KMS-11 (cell line): ENCODE measurements at regions not wholly inside any gene's neighbourhood (a gene's known extent, or its start where the extent isn't known, plus 50 kb on each side); places are given as distances from the start of the nearest gene placed in this dataset.

Experiments
- H2AFZ ChIP-seq: fragments of 200-600 bp; sonication (generic); 2 replicates; pipeline ENCODE4 v1.6.1; 2016; ENCODE audit warnings: antibody characterized with exemption, mixed run types, low read depth
- H3K27ac ChIP-seq: fragments of 200-600 bp; sonication (generic); 2 replicates; pipeline ENCODE4 v1.6.1; 2016; ENCODE audit warnings: mild to moderate bottlenecking, mixed run types
- H3K27me3 ChIP-seq: fragments of 200-600 bp; sonication (generic); 2 replicates; pipeline ENCODE4 v1.6.1; 2017; ENCODE audit warnings: mild to moderate bottlenecking, low read depth, mixed run types, moderate library complexity; ENCODE audit not compliant: insufficient read depth
- H3K36me3 ChIP-seq: fragments of 200-600 bp; sonication (generic); 2 replicates; pipeline ENCODE4 v1.6.1; 2017; ENCODE audit warnings: mild to moderate bottlenecking, mixed run types; ENCODE audit not compliant: insufficient read depth
- H3K4me1 ChIP-seq: fragments of 200-600 bp; sonication (generic); 2 replicates; pipeline ENCODE4 v1.6.1; 2016; ENCODE audit warnings: mild to moderate bottlenecking, low read depth, mixed run types; ENCODE audit not compliant: poor library complexity, severe bottlenecking
- H3K4me2 ChIP-seq: fragments of 200-600 bp; sonication (generic); 2 replicates; pipeline ENCODE4 v1.7.0; 2016; ENCODE audit warnings: mild to moderate bottlenecking, mixed run types
- H3K4me3 ChIP-seq: fragments of 200-600 bp; sonication (generic); IDR thresholded peaks from 2 replicates; pipeline ENCODE4 v1.6.1; 2017; ENCODE audit warnings: low read depth, low read length, mixed read lengths; ENCODE audit not compliant: insufficient read depth
- H3K79me2 ChIP-seq: fragments of 200-600 bp; sonication (generic); 2 replicates; pipeline ENCODE4 v1.6.1; 2016; ENCODE audit warnings: low read depth, mixed run types; ENCODE audit not compliant: insufficient read depth
- H3K9ac ChIP-seq: fragments of 200-600 bp; sonication (generic); 2 replicates; pipeline ENCODE4 v1.6.1; 2016; ENCODE audit warnings: mild to moderate bottlenecking, mixed run types
- H4K20me1 ChIP-seq: fragments of 200-600 bp; sonication (generic); 2 replicates; pipeline ENCODE4 v1.6.1; 2016; ENCODE audit warnings: mild to moderate bottlenecking, mixed run types; ENCODE audit not compliant: insufficient read depth
- TF ChIP-seq, protein P1 (sequence below): fragments of 200-600 bp; sonication (generic); conservative IDR thresholded peaks from 2 replicates; pipeline ENCODE4 v1.6.1; 2017; ENCODE audit warnings: low read depth, mild to moderate bottlenecking, antibody characterized with exemption, low read length, moderate library complexity, mixed read lengths

DNA sequence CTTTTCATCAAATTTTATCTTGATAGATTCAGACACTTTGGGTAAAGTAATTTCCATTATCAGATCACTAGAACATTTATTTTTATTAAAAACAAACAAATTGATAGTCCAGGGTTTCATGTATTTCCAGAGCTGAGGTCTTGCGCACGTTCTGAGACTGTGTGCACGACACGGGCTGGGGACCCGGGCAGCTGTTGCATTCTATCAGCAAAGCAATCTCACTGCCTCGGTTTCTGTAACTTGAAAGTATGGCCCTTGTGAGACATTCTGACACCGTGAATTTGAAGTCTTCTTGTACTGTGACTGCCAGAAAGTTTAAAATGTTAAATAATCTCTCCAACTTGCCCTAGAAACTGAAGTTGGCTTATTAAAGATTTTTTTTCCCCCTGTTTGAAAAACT is 746.9 kb upstream of the ADGRL2 start:
- no peak overlapping the region for H3K4me3 ChIP-seq
- H3K4me1 ChIP-seq, result no peaks in the 10 kb centered on the region
- H3K27me3 ChIP-seq, result no peaks in the 10 kb centered on the region
- no peak overlapping the region for H2AFZ ChIP-seq
- H3K36me3 ChIP-seq, result no peaks in the 10 kb centered on the region
- no peak overlapping the region for H3K27ac ChIP-seq
- H4K20me1 ChIP-seq, result no peaks in the 10 kb centered on the region
- H3K9ac ChIP-seq, result no peak overlapping the region
- TF ChIP-seq, protein P1, sequence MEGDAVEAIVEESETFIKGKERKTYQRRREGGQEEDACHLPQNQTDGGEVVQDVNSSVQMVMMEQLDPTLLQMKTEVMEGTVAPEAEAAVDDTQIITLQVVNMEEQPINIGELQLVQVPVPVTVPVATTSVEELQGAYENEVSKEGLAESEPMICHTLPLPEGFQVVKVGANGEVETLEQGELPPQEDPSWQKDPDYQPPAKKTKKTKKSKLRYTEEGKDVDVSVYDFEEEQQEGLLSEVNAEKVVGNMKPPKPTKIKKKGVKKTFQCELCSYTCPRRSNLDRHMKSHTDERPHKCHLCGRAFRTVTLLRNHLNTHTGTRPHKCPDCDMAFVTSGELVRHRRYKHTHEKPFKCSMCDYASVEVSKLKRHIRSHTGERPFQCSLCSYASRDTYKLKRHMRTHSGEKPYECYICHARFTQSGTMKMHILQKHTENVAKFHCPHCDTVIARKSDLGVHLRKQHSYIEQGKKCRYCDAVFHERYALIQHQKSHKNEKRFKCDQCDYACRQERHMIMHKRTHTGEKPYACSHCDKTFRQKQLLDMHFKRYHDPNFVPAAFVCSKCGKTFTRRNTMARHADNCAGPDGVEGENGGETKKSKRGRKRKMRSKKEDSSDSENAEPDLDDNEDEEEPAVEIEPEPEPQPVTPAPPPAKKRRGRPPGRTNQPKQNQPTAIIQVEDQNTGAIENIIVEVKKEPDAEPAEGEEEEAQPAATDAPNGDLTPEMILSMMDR, result no peak
- H3K4me2 ChIP-seq, result no peak overlapping the region
- no peaks in the 10 kb centered on the region for H3K79me2 ChIP-seq

DNA sequence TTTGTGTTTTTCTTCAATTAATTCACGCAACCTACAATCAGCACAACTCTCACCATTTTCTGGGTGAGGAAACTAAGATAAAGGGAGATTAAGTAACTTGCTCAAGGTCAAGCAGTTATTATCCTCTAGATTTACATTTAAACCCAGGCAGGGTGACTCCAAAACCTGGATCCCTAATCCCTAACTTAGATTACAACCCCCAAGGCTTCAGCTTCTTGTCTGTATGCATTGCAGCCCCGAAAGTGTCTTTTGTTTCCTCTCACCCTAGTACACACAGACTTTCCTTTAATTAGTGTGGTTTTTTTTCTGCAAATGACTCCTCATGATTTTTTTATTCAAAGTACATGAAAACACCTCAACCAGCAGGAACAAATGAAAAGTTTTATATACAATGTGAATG is 748.6 kb upstream of the ADGRL2 start:
- Histone ChIP-seq H3K79me2 (no peaks in the 10 kb centered on the region), H4K20me1 (no peaks in the 10 kb centered on the region), H3K27ac (no peak overlapping the region), H3K9ac (no peak overlapping the region), H3K4me1 (no peaks in the 10 kb centered on the region), H3K4me2 (no peak overlapping the region), H3K36me3 (no peaks in the 10 kb centered on the region), H2AFZ (no peak overlapping the region), H3K4me3 (no peak overlapping the region), H3K27me3 (no peaks in the 10 kb centered on the region)
- TF ChIP-seq, protein P1, result no peak

GRCh38 chr1:81050390-81050789 is 750.3 kb upstream of the ADGRL2 start:
- no peak overlapping the region for H3K4me2 ChIP-seq
- H3K79me2 ChIP-seq, result no peaks in the 10 kb centered on the region
- H3K27ac ChIP-seq, result no peak overlapping the region
- H3K27me3 ChIP-seq, result no peaks in the 10 kb centered on the region
- H3K9ac ChIP-seq, result no peak overlapping the region
- TF ChIP-seq, protein P1, result no peak
- H3K36me3 ChIP-seq, result no peaks in the 10 kb centered on the region
- no peaks in the 10 kb centered on the region for H3K4me1 ChIP-seq
- no peak overlapping the region for H2AFZ ChIP-seq
- H3K4me3 ChIP-seq, result no peak overlapping the region
- no peaks in the 10 kb centered on the region for H4K20me1 ChIP-seq

DNA sequence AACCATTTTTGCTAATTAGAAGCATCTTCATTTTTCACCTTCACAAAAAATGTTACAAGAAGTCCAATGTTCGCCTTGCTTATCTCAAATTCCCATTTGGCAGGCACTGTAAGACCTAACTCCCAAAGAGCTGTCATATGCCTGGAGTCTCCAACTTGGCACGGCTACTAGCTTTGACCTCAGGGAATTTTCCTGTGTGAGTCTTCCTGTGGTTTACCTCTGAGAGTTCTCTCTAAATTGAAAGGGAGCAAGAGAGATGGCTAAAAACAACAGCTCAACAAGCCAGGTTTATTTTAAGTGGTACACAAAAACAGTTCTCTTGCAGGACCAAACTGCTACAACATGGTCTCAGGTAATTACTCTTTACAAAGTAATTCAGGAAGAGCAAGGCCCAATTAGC is 756.0 kb upstream of the ADGRL2 start:
- no peak overlapping the region for H2AFZ ChIP-seq
- TF ChIP-seq, protein P1, result no peak

DNA sequence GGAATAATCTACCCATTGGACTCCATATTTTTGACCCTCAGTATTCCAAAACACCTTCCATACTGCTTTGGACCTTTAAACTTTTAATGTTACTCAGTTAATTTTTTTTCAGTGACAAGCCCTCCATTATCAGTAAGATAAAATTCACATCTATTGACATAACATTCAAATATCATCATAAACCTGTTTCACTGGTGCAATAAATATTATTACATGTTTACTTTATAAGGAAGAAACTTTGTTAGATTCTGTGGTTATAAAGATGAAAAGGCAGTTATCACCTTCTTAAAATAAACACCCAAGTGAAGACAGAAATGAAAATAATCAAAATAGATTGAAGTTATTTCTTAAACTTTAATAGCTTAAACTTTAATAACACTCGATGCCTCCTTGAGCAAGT is 758.5 kb upstream of the ADGRL2 start:
- H4K20me1 ChIP-seq, result no peaks in the 10 kb centered on the region
- no peaks in the 10 kb centered on the region for H3K36me3 ChIP-seq
- H3K27ac ChIP-seq, result no peak overlapping the region
- H3K4me1 ChIP-seq, result no peaks in the 10 kb centered on the region
- TF ChIP-seq, protein P1, result no peak
- no peaks in the 10 kb centered on the region for H3K27me3 ChIP-seq
- no peak overlapping the region for H3K4me2 ChIP-seq
- H3K4me3 ChIP-seq, result no peak overlapping the region
- no peak overlapping the region for H2AFZ ChIP-seq
- H3K79me2 ChIP-seq, result no peaks in the 10 kb centered on the region
- H3K9ac ChIP-seq, result no peak overlapping the region

More for the DNA sequence above, 756.0 kb upstream of the ADGRL2 start:
- Histone ChIP-seq H3K4me1 (no peaks in the 10 kb centered on the region), H3K9ac (no peak overlapping the region), H3K36me3 (no peaks in the 10 kb centered on the region), H3K79me2 (no peaks in the 10 kb centered on the region), H3K4me2 (no peak overlapping the region), H3K27ac (no peak overlapping the region), H3K4me3 (no peak overlapping the region), H4K20me1 (no peaks in the 10 kb centered on the region), H3K27me3 (no peaks in the 10 kb centered on the region)
